ENCODE measurements at regions not wholly inside any gene's neighbourhood (a gene's known extent, or its start where the extent isn't known, plus 50 kb on each side); places are given as distances from the start of the nearest gene placed in this dataset.

DNA sequence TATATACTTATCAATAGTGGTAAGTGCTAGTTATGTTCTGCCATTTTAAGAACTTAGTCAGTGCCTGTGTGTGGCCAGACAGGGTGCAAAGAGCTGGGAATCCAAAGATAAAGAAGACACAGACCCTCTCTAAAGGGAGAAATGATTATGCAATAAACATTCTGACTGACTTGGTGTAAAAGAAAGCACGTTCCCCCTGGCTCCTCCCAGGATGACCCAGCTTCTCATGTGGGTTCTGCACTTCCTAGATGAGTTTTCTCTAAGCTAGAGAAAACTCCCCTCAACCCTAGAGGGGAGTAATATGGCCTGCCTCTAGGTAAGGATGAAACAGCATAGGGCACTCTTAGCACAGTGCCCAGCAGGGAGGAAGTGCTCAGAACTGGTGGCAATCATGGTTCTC, 231.2 kb downstream of the VRK1 start:
- H3K27ac ChIP-seq (ENCODE audit: extremely low read length, insufficient read depth, low read length), result no peak overlapping the region
- ChIA-PET CTCF (ENCODE audit: low intra/inter-chr PET ratio, low total read pairs) (no interaction called here), POLR2A (no interaction called here)
- H3K4me3 ChIP-seq (replicated peaks in 1 of 3; ENCODE audit: insufficient read depth in 1 of 3, low read depth in 2 of 3, low read length in 3 of 3), result no peak overlapping the region
- BruUV-seq (replicated peaks), result no TSS peak
- no peaks in the 10 kb centered on the region for H4K20me1 ChIP-seq (ENCODE audit: insufficient read depth, low read length)
- DNase-seq (ENCODE audit: low spot score), result no peak
- no peaks in the 10 kb centered on the region; the same call in 1 of the 2 replicates for H3K4me1 ChIP-seq (ENCODE audit: insufficient read depth, low read length)
- peaks cover 2 to 34% of the 10 kb centered on the region in 2 experiments; a peak in 3 of 5 replicates for H3K27me3 ChIP-seq (ENCODE audit: control insufficient read depth in 1 of 2, insufficient read depth in 2 of 2, low read length in 2 of 2)
- no peak for ATAC-seq
- H3K4me2 ChIP-seq (ENCODE audit: low read depth, low read length), result no peak overlapping the region
- 8% methylated on average over 1 of the region's 1 CpG for WGBS (ENCODE audit: low lambda C conversion rate)
- H2AFZ ChIP-seq (ENCODE audit: low read length), result no peak overlapping the region
- H3K9me3 ChIP-seq (ENCODE audit: low read length), result no peaks in the 10 kb centered on the region
- no peak for FAIRE-seq
- in situ Hi-C loops (cut with HindIII; ENCODE audit: extremely low pct_ligation_motif_present, low pct_unique_long_range_greater_than_20kb), result no loop called here
- no peaks in the 10 kb centered on the region for H3K79me2 ChIP-seq (ENCODE audit: insufficient read depth, low read length)
- H3K36me3 ChIP-seq (replicated peaks in 1 of 2; ENCODE audit: control insufficient read depth in 1 of 2, insufficient read depth in 2 of 2, low read length in 2 of 2), result no peaks in the 10 kb centered on the region
- intact Hi-C loops (cut with micrococcal nuclease; ENCODE audit: unreplicated experiment), result no loop called here
- no peak overlapping the region for H3K9ac ChIP-seq (ENCODE audit: insufficient read depth, low read depth, low read length)
- TF ChIP-seq KLF12 (CRISPR knock-in tag; IDR thresholded peaks at IDR 0.05; ENCODE audit: borderline replicate concordance), result no peak
- TF ChIP-seq ZNF7 (CRISPR knock-in tag; IDR thresholded peaks at IDR 0.05), result no peak
- TF ChIP-seq, protein P1, sequence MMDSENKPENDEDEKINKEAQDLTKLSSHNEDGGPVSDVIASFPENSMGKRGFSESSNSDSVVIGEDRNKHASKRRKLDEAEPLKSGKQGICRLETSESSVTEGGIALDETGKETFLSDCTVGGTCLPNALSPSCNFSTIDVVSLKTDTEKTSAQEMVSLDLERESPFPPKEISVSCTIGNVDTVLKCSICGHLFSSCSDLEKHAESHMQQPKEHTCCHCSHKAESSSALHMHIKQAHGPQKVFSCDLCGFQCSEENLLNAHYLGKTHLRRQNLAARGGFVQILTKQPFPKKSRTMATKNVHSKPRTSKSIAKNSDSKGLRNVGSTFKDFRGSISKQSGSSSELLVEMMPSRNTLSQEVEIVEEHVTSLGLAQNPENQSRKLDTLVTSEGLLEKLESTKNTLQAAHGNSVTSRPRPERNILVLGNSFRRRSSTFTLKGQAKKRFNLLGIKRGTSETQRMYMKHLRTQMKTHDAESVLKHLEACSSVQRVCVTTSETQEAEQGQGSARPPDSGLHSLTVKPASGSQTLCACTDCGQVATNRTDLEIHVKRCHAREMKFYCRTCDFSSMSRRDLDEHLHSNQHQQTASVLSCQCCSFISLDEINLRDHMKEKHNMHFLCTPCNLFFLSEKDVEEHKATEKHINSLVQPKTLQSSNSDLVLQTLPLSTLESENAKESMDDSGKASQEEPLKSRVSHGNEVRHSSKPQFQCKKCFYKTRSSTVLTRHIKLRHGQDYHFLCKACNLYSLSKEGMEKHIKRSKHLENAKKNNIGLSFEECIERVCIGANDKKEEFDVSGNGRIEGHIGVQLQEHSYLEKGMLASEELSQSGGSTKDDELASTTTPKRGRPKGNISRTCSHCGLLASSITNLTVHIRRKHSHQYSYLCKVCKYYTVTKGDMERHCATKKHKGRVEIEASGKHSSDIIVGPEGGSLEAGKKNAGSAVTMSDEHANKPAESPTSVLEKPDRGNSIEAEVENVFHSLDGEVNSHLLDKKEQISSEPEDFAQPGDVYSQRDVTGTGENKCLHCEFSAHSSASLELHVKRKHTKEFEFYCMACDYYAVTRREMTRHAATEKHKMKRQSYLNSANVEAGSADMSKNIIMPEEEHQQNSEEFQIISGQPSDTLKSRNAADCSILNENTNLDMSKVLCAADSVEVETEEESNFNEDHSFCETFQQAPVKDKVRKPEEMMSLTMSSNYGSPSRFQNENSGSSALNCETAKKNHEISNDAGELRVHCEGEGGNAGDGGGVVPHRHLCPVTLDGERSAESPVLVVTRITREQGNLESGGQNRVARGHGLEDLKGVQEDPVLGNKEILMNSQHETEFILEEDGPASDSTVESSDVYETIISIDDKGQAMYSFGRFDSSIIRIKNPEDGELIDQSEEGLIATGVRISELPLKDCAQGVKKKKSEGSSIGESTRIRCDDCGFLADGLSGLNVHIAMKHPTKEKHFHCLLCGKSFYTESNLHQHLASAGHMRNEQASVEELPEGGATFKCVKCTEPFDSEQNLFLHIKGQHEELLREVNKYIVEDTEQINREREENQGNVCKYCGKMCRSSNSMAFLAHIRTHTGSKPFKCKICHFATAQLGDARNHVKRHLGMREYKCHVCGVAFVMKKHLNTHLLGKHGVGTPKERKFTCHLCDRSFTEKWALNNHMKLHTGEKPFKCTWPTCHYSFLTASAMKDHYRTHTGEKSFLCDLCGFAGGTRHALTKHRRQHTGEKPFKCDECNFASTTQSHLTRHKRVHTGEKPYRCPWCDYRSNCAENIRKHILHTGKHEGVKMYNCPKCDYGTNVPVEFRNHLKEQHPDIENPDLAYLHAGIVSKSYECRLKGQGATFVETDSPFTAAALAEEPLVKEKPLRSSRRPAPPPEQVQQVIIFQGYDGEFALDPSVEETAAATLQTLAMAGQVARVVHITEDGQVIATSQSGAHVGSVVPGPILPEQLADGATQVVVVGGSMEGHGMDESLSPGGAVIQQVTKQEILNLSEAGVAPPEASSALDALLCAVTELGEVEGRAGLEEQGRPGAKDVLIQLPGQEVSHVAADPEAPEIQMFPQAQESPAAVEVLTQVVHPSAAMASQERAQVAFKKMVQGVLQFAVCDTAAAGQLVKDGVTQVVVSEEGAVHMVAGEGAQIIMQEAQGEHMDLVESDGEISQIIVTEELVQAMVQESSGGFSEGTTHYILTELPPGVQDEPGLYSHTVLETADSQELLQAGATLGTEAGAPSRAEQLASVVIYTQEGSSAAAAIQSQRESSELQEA (CRISPR knock-in tag; IDR thresholded peaks at IDR 0.05; ENCODE audit: not compliant biosample characterization), result no peak
- TF ChIP-seq, protein P2, sequence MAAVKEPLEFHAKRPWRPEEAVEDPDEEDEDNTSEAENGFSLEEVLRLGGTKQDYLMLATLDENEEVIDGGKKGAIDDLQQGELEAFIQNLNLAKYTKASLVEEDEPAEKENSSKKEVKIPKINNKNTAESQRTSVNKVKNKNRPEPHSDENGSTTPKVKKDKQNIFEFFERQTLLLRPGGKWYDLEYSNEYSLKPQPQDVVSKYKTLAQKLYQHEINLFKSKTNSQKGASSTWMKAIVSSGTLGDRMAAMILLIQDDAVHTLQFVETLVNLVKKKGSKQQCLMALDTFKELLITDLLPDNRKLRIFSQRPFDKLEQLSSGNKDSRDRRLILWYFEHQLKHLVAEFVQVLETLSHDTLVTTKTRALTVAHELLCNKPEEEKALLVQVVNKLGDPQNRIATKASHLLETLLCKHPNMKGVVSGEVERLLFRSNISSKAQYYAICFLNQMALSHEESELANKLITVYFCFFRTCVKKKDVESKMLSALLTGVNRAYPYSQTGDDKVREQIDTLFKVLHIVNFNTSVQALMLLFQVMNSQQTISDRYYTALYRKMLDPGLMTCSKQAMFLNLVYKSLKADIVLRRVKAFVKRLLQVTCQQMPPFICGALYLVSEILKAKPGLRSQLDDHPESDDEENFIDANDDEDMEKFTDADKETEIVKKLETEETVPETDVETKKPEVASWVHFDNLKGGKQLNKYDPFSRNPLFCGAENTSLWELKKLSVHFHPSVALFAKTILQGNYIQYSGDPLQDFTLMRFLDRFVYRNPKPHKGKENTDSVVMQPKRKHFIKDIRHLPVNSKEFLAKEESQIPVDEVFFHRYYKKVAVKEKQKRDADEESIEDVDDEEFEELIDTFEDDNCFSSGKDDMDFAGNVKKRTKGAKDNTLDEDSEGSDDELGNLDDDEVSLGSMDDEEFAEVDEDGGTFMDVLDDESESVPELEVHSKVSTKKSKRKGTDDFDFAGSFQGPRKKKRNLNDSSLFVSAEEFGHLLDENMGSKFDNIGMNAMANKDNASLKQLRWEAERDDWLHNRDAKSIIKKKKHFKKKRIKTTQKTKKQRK (IDR thresholded peaks at IDR 0.05; ENCODE audit: low read length), result no peak
- no peak for TF ChIP-seq TBP (CRISPR knock-in tag; IDR thresholded peaks at IDR 0.05)
- no peak for TF ChIP-seq ZNF563 (CRISPR knock-in tag; IDR thresholded peaks at IDR 0.05)
- no peak for TF ChIP-seq ASH2L (IDR thresholded peaks at IDR 0.05; ENCODE audit: insufficient read length, low read depth, low read length)
- TF ChIP-seq MED13 (CRISPR knock-in tag; IDR thresholded peaks at IDR 0.05), result no peak
- TF ChIP-seq CHCHD3 (CRISPR knock-in tag; IDR thresholded peaks at IDR 0.05), result no peak
- no peak for TF ChIP-seq SSRP1 (CRISPR knock-in tag; IDR thresholded peaks at IDR 0.05)
- no peak for TF ChIP-seq ZZZ3 (CRISPR knock-in tag; IDR thresholded peaks at IDR 0.05; ENCODE audit: borderline replicate concordance)
- no peak for TF ChIP-seq NR2F2 (IDR thresholded peaks at IDR 0.05; ENCODE audit: borderline replicate concordance, low read depth)
- TF ChIP-seq AKAP8 (CRISPR knock-in tag; IDR thresholded peaks at IDR 0.05), result no peak
- TF ChIP-seq, protein P3, sequence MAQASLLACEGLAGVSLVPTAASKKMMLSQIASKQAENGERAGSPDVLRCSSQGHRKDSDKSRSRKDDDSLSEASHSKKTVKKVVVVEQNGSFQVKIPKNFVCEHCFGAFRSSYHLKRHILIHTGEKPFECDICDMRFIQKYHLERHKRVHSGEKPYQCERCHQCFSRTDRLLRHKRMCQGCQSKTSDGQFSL (CRISPR knock-in tag; IDR thresholded peaks at IDR 0.05), result no peak
- TF ChIP-seq KMT2B (CRISPR knock-in tag; IDR thresholded peaks at IDR 0.05), result no peak

All from HepG2 (cell line).